Right lobe of liver (tissue), 6 donors: ENCODE measurements at regions not wholly inside any gene's neighbourhood (a gene's known extent, or its start where the extent isn't known, plus 50 kb on each side); places are given as distances from the start of the nearest gene placed in this dataset.
"Not testable (repeated sequence)": the region's sequence is repeated elsewhere in the genome, so short reads cannot be mapped to it uniquely, and the experiment has no call there.

Source experiments
- ATAC-seq, 4 donors: fragments of 200-7000 bp; cut with Tn5 transposase; one replicate each; pipeline ENCODE4 v1.9.1; 2020; ENCODE audit warnings: mild to moderate bottlenecking in 4 of 4, moderate library complexity in 4 of 4
- DNase-seq, 3 donors: peaks; one replicate each; pipeline ENCODE4 v3.0.0-alpha.2; 2020
- H3K27ac ChIP-seq, 3 donors: fragments of 200-600 bp; one replicate each; pipeline ENCODE4 v1.8.0; 2022
- H3K27me3 ChIP-seq, 2 donors: fragments of 200-600 bp; one replicate each; pipeline ENCODE4 v1.8.0; 2022
- H3K36me3 ChIP-seq, 4 donors: fragments of 200-600 bp; sonication (generic) in 1 of 4; one replicate each; pipeline versions ENCODE4 v1.5.1 to v1.8.0; 2017 to 2022; ENCODE audit warnings: control low read depth in 1 of 4
- H3K4me1 ChIP-seq, 4 donors: fragments of 200-600 bp; sonication (generic) in 1 of 4; one replicate each; pipeline versions ENCODE4 v1.5.1 to v1.8.0; 2017 to 2022; ENCODE audit warnings: control low read depth in 1 of 4
- H3K4me3 ChIP-seq, 3 donors: fragments of 200-600 bp; one replicate each; pipeline ENCODE4 v1.8.0; 2022
- H3K9me3 ChIP-seq, 4 donors: fragments of 200-600 bp; sonication (generic) in 1 of 4; one replicate each; pipeline versions ENCODE4 v1.5.1 to v1.8.0; 2017 to 2022; ENCODE audit warnings: control low read depth in 1 of 4
- POLR2A ChIP-seq: fragments of 450-650 bp; IDR thresholded peaks from one replicate; pipeline ENCODE4 v1.6.1; 2017; ENCODE audit warnings: antibody characterized with exemption, mild to moderate bottlenecking
- WGBS: methylation state at CpG from one replicate; pipeline ENCODE4 v1.1.6; 2018; ENCODE audit warnings: low coverage, low lambda C conversion rate; ENCODE audit not compliant: insufficient coverage; ENCODE audit errors: missing lambda C conversion rate; 5-methylcytosine and 5-hydroxymethylcytosine counted together
- intact Hi-C, 2 donors: fragments of 100-400 bp; cut with DNase I; formaldehyde crosslinking; loops; one replicate each; pipeline versions ENCODE4 v1.11.2 to v1.14.1; 2022
- TF ChIP-seq, protein P1 (sequence below), 4 donors: fragments of 200-600 bp in 3 of 4; fragments of 450-650 bp in 1 of 4; IDR thresholded peaks; one replicate each; pipeline versions ENCODE4 v1.5.1 to v1.8.0; 2016 to 2022; ENCODE audit warnings: antibody characterized with exemption in 4 of 4, mild to moderate bottlenecking in 2 of 4
- donor health status: DM: no; HTN: yes; CAD: no.
- donor health status: DM: no; HTN: no; CAD: no.
- donor health status: DM: no; HTN: no; CAD: no.
- donor health status: DM: no; HTN: yes; CAD: no.
- donor health status: DM: no; HTN: yes; CAD: no.

DNA sequence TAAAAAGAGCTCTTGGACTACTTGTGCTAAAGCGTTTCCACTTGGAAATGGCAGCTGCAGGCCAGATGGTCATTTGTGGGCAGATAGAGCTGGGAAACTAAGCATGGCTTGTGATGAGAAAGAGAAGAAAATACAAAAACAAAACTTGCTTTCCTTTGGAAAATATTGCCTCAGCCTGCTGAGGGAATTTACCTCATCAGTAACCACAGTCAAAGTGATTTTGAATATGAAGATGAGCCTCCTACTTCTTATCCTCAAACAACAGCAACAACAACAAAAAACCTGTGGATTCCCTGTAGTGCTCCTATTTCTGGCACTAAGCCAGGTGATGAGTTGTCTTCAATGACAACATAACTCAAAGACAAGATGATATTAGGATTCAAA is 62.7 kb upstream of the FIBIN start:
- no peaks in the 10 kb centered on the region for H3K27me3 ChIP-seq
- no peak for DNase-seq
- no peaks in the 10 kb centered on the region for H3K4me1 ChIP-seq
- intact Hi-C loops, result no loop called here
- H3K4me3 ChIP-seq, result no peak overlapping the region
- H3K9me3 ChIP-seq, result peaks cover 0 to 3% (median 0%) of the 10 kb centered on the region in 4 donors
- no peak for ATAC-seq
- no peaks in the 10 kb centered on the region for H3K36me3 ChIP-seq
- no peak overlapping the region for H3K27ac ChIP-seq
- WGBS, result 78% methylated on average over 1 of the region's 1 CpG
- TF ChIP-seq, protein P1, sequence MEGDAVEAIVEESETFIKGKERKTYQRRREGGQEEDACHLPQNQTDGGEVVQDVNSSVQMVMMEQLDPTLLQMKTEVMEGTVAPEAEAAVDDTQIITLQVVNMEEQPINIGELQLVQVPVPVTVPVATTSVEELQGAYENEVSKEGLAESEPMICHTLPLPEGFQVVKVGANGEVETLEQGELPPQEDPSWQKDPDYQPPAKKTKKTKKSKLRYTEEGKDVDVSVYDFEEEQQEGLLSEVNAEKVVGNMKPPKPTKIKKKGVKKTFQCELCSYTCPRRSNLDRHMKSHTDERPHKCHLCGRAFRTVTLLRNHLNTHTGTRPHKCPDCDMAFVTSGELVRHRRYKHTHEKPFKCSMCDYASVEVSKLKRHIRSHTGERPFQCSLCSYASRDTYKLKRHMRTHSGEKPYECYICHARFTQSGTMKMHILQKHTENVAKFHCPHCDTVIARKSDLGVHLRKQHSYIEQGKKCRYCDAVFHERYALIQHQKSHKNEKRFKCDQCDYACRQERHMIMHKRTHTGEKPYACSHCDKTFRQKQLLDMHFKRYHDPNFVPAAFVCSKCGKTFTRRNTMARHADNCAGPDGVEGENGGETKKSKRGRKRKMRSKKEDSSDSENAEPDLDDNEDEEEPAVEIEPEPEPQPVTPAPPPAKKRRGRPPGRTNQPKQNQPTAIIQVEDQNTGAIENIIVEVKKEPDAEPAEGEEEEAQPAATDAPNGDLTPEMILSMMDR (IDR thresholded peaks at IDR 0.05), result no peak
- no peak for TF ChIP-seq POLR2A

DNA sequence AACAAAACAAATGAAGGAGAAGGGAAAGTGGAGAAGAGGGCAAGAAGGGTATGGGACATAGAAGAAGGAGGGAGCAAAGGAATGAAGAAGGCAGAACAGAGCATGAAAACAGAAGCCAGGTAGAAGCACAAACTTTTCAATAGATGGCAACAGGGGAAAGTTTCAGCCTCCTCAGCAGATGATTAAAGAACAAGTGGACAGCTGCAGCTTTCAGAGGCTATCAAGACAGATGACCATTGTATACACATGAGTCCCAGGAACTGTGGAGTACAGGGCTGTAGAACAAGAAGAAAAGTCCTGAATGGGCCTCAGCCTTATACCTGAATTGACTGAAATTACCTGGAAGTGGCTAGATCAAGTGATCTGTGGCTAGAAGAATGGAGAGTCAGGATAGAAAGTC is 62.0 kb upstream of the FIBIN start:
- intact Hi-C loops, result no loop called here
- no peaks in the 10 kb centered on the region for H3K36me3 ChIP-seq
- H3K27ac ChIP-seq, result no peak overlapping the region
- H3K4me1 ChIP-seq, result no peaks in the 10 kb centered on the region
- DNase-seq (no peak), ATAC-seq (no peak)
- H3K27me3 ChIP-seq, result no peaks in the 10 kb centered on the region
- no peak overlapping the region for H3K4me3 ChIP-seq
- no peak for TF ChIP-seq POLR2A
- TF ChIP-seq, protein P1 (IDR thresholded peaks at IDR 0.05), result no peak
- no peaks in the 10 kb centered on the region for H3K9me3 ChIP-seq

DNA sequence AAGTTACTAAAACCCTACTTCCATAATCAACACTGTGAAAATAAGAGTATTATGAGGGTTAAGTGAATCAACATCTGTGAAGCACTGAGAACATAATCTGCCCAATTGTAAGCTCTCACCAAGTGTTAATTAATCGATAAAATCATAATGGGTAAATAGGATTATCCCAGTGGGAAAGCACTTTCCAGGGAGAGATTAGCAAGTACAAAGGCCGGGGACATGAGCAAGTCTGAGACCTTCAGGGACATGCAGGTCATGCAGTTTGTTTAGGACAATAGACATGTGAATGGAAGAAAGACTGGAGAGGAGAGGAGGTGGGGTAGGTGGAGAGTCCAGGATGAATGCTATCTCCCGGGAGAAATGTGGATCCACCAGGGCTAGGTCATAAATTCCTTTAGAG is 57.8 kb upstream of the FIBIN start:
- H3K36me3 ChIP-seq, result no peaks in the 10 kb centered on the region
- DNase-seq, result no peak
- H3K27me3 ChIP-seq, result no peaks in the 10 kb centered on the region
- WGBS, result 64% methylated on average over 3 of the region's 3 CpGs
- no peak overlapping the region for H3K4me3 ChIP-seq
- no peak for ATAC-seq
- intact Hi-C loops, result no loop called here
- no peaks in the 10 kb centered on the region for H3K9me3 ChIP-seq
- H3K4me1 ChIP-seq, result no peaks in the 10 kb centered on the region
- TF ChIP-seq, protein P1 (IDR thresholded peaks at IDR 0.05), result no peak
- no peak for TF ChIP-seq POLR2A
- H3K27ac ChIP-seq, result no peak overlapping the region

DNA sequence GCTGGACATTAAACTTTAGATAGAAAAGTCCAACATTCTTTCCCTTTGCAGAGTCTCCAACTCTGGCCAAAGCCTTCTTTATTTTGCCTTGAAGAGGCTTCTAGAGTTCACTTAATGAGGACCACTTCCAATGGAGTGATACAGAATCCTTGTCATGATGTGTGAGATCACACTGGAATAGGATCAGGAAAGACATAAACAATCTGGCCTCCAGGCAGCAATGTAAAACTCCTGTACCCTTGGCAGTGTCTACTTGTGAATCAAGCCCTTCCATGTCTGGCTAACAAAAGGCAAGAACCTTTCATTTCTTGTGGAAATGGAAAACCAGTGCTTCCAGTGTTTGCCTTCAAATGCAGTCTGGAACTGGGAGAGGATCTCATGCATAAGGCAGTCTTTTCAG is 56.5 kb upstream of the FIBIN start:
- H3K4me1 ChIP-seq, result no peaks in the 10 kb centered on the region
- no peaks in the 10 kb centered on the region for H3K9me3 ChIP-seq
- no peak overlapping the region for H3K27ac ChIP-seq
- DNase-seq, result no peak
- H3K27me3 ChIP-seq, result no peaks in the 10 kb centered on the region
- ATAC-seq, result no peak
- intact Hi-C loops, result no loop called here
- H3K36me3 ChIP-seq, result no peaks in the 10 kb centered on the region
- no peak for TF ChIP-seq POLR2A
- TF ChIP-seq, protein P1 (IDR thresholded peaks at IDR 0.05), result no peak
- H3K4me3 ChIP-seq, result no peak overlapping the region

DNA sequence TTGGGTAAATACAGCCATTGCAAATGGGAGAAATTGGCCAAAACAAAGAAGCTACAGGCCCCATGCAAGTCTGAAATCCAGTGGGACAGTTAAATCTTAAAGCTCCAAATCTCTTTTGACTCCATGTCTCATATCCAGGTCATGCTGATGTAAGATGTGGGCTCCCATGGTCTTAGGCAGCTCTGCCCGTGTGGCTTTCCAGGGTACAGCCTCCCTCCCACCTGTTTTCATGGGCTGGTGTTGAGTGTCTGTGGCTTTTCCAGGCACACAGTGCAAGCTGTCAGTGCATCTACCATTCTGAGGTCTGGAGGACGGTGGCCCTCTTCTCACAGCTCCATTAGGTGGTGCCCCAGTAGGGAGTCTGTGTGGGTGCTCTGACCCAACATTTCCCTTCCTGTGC is 53.4 kb upstream of the FIBIN start:
- intact Hi-C loops, DNase-seq, H3K9me3 ChIP-seq, H3K36me3 ChIP-seq, H3K4me3 ChIP-seq, H3K27me3 ChIP-seq, ATAC-seq, H3K27ac ChIP-seq: not testable (repeated sequence)
- WGBS, result no CpG with 5 or more reads among the region's 2 CpGs
- peaks cover 0 to 14% (median 5%) of the 10 kb centered on the region in 4 donors for H3K4me1 ChIP-seq
